Right atrium auricular region (tissue), 2 donors: ENCODE measurements at regions not wholly inside any gene's neighbourhood (a gene's known extent, or its start where the extent isn't known, plus 50 kb on each side); places are given as distances from the start of the nearest gene placed in this dataset.

ENCODE experiments used
- DNase-seq: peaks from one replicate; pipeline ENCODE4 v3.0.0-alpha.2; 2019; ENCODE audit warnings: low spot score
- H3K27ac ChIP-seq, 2 donors: fragments of 200-600 bp; sonication (generic); 1 replicate in 1 of 2; 2 replicates in 1 of 2; pipeline ENCODE4 v1.5.1; 2016 to 2019
- H3K27me3 ChIP-seq, 2 donors: fragments of 200-600 bp; sonication (generic); one replicate each; pipeline versions ENCODE4 v1.5.1 to v1.6.0; 2017 to 2019
- H3K36me3 ChIP-seq: fragments of 200-600 bp; sonication (generic); one replicate; pipeline ENCODE4 v1.5.1; 2016
- H3K4me1 ChIP-seq, 2 donors: fragments of 200-600 bp; sonication (generic); one replicate each; pipeline versions ENCODE4 v1.5.1 to v1.6.0; 2017 to 2019
- H3K4me3 ChIP-seq, 2 donors: fragments of 200-600 bp; sonication (generic); 1 replicate in 1 of 2; 2 replicates in 1 of 2; pipeline ENCODE4 v1.5.1; 2017 to 2019; ENCODE audit warnings: mild to moderate bottlenecking in 1 of 2, moderate library complexity in 1 of 2
- H3K9me3 ChIP-seq, 2 donors: fragments of 200-600 bp; sonication (generic); one replicate each; pipeline ENCODE4 v1.5.1; 2019
- CTCF ChIP-seq, 2 donors: fragments of 200-600 bp; sonication (generic); IDR thresholded peaks; one replicate each; pipeline ENCODE4 v1.5.1; 2019; ENCODE audit warnings: antibody characterized with exemption in 2 of 2

- Histone ChIP-seq H3K27ac (no peak overlapping the region), H3K27me3 (no peaks in the 10 kb centered on the region), H3K4me3 (no peak overlapping the region), H3K9me3 (no peaks in the 10 kb centered on the region), H3K4me1 (peaks cover 0 to 11% of the 10 kb centered on the region in 2 donors), H3K36me3 (no peaks in the 10 kb centered on the region)
- no peak for TF ChIP-seq CTCF (IDR thresholded peaks at IDR 0.05)
- DNase-seq, result no peak
Measured at GRCh38 chr1:208641579-208642280, 397.5 kb upstream of the PLXNA2 start.

GRCh38 chr1:208643005-208643597 is 398.9 kb upstream of the PLXNA2 start:
- H3K9me3 ChIP-seq, result no peaks in the 10 kb centered on the region
- no peaks in the 10 kb centered on the region for H3K36me3 ChIP-seq
- no peak overlapping the region for H3K27ac ChIP-seq
- DNase-seq, result no peak
- no peak for TF ChIP-seq CTCF (IDR thresholded peaks at IDR 0.05)
- peaks cover 0 to 11% of the 10 kb centered on the region in 2 donors for H3K4me1 ChIP-seq
- no peak overlapping the region for H3K4me3 ChIP-seq
- H3K27me3 ChIP-seq, result no peaks in the 10 kb centered on the region

DNA sequence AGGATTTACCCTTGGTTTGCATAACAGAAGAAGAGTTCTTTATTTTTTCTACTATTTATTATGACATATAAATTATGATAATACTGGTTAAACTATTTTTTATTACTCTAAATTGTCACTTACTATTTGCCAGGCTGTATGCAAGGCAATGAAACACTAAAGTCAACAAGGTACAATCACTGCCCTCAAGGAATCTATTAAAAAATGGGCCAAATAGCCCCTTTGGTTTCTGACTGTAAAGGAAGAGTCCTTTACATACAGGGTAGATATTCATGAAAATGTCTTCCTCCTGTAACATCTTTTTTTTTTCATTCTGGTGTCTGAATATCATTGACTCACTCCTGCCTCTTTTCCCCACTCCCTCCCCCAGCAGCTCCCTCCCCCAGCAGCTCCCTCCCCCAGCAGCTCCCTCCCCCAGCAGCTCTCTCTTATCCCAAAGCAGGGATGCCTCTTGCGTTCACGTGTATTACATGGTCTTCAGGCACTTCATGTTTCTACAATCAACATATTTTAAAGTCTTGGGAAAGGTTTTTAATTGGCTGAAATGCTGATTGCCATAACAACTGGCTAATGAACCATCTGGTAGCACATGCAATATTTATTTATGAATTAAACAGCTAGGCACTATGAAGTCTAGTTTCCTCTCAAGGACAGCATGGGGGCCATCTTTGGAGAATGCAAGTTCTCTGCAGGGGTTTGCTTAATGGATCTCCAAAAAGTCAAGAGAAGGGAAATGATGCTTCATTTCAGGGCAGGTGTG is 400.4 kb upstream of the PLXNA2 start:
- H3K27me3 ChIP-seq, result no peaks in the 10 kb centered on the region
- TF ChIP-seq CTCF (IDR thresholded peaks at IDR 0.05), result no peak
- peaks cover 0 to 11% of the 10 kb centered on the region in 2 donors for H3K4me1 ChIP-seq
- no peak overlapping the region for H3K27ac ChIP-seq
- no peaks in the 10 kb centered on the region for H3K36me3 ChIP-seq
- no peak overlapping the region for H3K4me3 ChIP-seq
- DNase-seq, result no peak
- H3K9me3 ChIP-seq, result no peaks in the 10 kb centered on the region

- H3K4me3 ChIP-seq, result no peak overlapping the region
- H3K27ac ChIP-seq, result no peak overlapping the region
- TF ChIP-seq CTCF (IDR thresholded peaks at IDR 0.05), result no peak
- no peaks in the 10 kb centered on the region for H3K9me3 ChIP-seq
- H3K27me3 ChIP-seq, result no peaks in the 10 kb centered on the region
- peaks cover 0 to 11% of the 10 kb centered on the region in 2 donors for H3K4me1 ChIP-seq
- H3K36me3 ChIP-seq, result no peaks in the 10 kb centered on the region
- DNase-seq, result no peak
Measured at GRCh38 chr1:208646431-208646830, 402.2 kb upstream of the PLXNA2 start.

DNA sequence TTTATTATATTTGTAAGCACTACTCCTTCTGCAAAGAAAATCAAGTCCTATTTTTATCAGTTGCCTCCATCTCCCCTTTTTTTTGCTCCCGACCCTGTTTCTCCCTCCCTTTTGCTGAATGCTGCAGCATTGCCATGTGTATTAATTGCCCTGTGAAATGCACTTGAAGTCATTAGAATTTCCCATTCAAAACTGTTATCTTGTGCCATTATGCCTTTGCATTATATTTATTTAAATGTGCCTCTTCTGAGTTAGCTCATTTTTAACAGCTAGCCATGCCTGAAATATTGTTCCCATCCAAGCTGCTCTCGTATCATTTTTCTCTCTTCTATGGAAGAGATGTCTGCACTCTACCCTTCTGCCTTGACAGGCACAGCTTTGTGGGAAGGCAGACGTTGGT is 404.0 kb upstream of the PLXNA2 start:
- Histone ChIP-seq H3K4me3 (no peak overlapping the region), H3K27ac (no peak overlapping the region), H3K9me3 (no peaks in the 10 kb centered on the region), H3K36me3 (no peaks in the 10 kb centered on the region), H3K4me1 (peaks cover 0 to 13% of the 10 kb centered on the region in 2 donors), H3K27me3 (no peaks in the 10 kb centered on the region)
- no peak for TF ChIP-seq CTCF (IDR thresholded peaks at IDR 0.05)
- no peak for DNase-seq
